ENCODE measurements at regions not wholly inside any gene's neighbourhood (a gene's known extent, or its start where the extent isn't known, plus 50 kb on each side); places are given as distances from the start of the nearest gene placed in this dataset.

DNA sequence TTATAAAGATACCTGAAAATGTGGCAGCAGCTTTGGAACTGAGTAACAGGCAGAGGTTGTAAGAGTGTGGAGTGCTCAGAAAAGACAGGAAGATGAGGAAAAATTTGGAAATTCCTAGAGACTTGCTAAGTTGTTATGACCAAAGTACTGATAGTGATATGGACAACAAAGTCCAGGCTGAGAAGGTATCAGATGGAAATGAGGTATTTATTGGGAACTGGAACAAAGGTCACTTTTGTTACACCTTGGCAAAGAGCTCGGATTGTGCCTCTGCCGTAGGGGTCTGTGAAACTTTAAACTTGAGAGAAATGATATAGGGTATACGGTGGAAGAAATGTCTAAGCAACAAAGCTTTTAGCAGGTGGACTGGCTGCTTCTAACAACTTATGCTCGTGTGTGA, 419.9 kb downstream of the PCDH17 start (continued):
- TF ChIP-seq, protein P1, sequence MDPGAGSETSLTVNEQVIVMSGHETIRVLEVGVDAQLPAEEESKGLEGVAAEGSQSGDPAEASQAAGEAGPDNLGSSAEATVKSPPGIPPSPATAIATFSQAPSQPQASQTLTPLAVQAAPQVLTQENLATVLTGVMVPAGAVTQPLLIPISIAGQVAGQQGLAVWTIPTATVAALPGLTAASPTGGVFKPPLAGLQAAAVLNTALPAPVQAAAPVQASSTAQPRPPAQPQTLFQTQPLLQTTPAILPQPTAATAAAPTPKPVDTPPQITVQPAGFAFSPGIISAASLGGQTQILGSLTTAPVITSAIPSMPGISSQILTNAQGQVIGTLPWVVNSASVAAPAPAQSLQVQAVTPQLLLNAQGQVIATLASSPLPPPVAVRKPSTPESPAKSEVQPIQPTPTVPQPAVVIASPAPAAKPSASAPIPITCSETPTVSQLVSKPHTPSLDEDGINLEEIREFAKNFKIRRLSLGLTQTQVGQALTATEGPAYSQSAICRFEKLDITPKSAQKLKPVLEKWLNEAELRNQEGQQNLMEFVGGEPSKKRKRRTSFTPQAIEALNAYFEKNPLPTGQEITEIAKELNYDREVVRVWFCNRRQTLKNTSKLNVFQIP (CRISPR knock-in tag; IDR thresholded peaks at IDR 0.05; ENCODE audit: borderline replicate concordance, low read depth): no peak
- TF ChIP-seq ZFP3 (CRISPR knock-in tag; IDR thresholded peaks at IDR 0.05): no peak
- TF ChIP-seq ZFP30 (CRISPR knock-in tag; IDR thresholded peaks at IDR 0.05): no peak
- TF ChIP-seq GLIS3 (CRISPR knock-in tag; IDR thresholded peaks at IDR 0.05): no peak

DNA sequence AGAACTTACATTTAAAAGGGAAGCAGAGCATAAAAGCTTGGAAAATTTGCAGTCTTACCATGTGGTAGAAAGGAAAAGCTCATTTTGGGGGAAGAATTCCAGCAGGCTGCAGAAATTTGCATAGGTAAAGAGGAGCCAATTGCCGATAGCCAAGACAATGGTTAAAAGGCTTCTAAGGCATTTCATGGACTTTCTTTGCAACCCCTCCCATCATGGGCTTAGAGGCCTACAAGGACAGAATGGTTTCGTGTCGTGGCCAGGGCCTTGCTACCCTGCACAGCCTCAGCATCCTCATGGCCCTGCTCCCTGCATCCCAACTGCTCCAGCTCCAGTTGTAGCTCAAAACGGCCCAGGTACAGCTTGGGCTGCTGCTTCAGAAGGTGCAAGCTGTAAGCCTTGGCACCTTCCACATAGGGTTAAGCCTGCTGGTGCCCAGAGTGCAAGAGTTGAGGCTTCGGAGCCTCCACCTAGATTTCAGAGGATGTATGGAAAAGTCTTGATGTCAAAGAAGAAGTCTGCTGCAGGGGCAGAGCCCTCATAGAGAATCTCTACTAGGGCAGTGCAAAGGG, 420.3 kb downstream of the PCDH17 start:
- ATAC-seq: no peak
- TF ChIP-seq, protein P2, sequence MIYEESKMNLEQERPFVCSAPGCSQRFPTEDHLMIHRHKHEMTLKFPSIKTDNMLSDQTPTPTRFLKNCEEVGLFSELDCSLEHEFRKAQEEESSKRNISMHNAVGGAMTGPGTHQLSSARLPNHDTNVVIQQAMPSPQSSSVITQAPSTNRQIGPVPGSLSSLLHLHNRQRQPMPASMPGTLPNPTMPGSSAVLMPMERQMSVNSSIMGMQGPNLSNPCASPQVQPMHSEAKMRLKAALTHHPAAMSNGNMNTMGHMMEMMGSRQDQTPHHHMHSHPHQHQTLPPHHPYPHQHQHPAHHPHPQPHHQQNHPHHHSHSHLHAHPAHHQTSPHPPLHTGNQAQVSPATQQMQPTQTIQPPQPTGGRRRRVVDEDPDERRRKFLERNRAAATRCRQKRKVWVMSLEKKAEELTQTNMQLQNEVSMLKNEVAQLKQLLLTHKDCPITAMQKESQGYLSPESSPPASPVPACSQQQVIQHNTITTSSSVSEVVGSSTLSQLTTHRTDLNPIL (CRISPR knock-in tag; IDR thresholded peaks at IDR 0.05; ENCODE audit: low read depth): no peak
- TF ChIP-seq ESRRG (CRISPR knock-in tag; IDR thresholded peaks at IDR 0.05): no peak
- TF ChIP-seq, protein P3, sequence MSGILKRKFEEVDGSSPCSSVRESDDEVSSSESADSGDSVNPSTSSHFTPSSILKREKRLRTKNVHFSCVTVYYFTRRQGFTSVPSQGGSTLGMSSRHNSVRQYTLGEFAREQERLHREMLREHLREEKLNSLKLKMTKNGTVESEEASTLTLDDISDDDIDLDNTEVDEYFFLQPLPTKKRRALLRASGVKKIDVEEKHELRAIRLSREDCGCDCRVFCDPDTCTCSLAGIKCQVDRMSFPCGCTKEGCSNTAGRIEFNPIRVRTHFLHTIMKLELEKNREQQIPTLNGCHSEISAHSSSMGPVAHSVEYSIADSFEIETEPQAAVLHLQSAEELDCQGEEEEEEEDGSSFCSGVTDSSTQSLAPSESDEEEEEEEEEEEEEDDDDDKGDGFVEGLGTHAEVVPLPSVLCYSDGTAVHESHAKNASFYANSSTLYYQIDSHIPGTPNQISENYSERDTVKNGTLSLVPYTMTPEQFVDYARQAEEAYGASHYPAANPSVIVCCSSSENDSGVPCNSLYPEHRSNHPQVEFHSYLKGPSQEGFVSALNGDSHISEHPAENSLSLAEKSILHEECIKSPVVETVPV (CRISPR knock-in tag; IDR thresholded peaks at IDR 0.05): no peak
- TF ChIP-seq, protein P4, sequence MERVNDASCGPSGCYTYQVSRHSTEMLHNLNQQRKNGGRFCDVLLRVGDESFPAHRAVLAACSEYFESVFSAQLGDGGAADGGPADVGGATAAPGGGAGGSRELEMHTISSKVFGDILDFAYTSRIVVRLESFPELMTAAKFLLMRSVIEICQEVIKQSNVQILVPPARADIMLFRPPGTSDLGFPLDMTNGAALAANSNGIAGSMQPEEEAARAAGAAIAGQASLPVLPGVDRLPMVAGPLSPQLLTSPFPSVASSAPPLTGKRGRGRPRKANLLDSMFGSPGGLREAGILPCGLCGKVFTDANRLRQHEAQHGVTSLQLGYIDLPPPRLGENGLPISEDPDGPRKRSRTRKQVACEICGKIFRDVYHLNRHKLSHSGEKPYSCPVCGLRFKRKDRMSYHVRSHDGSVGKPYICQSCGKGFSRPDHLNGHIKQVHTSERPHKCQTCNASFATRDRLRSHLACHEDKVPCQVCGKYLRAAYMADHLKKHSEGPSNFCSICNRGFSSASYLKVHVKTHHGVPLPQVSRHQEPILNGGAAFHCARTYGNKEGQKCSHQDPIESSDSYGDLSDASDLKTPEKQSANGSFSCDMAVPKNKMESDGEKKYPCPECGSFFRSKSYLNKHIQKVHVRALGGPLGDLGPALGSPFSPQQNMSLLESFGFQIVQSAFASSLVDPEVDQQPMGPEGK (CRISPR knock-in tag; IDR thresholded peaks at IDR 0.05; ENCODE audit: borderline replicate concordance): no peak
- no peak for TF ChIP-seq CSDC2 (CRISPR knock-in tag; IDR thresholded peaks at IDR 0.05)
- TF ChIP-seq RARB (CRISPR knock-in tag; IDR thresholded peaks at IDR 0.05): no peak
- TF ChIP-seq PPARA (CRISPR knock-in tag; IDR thresholded peaks at IDR 0.05; ENCODE audit: borderline replicate concordance): no peak
- TF ChIP-seq, protein P5, sequence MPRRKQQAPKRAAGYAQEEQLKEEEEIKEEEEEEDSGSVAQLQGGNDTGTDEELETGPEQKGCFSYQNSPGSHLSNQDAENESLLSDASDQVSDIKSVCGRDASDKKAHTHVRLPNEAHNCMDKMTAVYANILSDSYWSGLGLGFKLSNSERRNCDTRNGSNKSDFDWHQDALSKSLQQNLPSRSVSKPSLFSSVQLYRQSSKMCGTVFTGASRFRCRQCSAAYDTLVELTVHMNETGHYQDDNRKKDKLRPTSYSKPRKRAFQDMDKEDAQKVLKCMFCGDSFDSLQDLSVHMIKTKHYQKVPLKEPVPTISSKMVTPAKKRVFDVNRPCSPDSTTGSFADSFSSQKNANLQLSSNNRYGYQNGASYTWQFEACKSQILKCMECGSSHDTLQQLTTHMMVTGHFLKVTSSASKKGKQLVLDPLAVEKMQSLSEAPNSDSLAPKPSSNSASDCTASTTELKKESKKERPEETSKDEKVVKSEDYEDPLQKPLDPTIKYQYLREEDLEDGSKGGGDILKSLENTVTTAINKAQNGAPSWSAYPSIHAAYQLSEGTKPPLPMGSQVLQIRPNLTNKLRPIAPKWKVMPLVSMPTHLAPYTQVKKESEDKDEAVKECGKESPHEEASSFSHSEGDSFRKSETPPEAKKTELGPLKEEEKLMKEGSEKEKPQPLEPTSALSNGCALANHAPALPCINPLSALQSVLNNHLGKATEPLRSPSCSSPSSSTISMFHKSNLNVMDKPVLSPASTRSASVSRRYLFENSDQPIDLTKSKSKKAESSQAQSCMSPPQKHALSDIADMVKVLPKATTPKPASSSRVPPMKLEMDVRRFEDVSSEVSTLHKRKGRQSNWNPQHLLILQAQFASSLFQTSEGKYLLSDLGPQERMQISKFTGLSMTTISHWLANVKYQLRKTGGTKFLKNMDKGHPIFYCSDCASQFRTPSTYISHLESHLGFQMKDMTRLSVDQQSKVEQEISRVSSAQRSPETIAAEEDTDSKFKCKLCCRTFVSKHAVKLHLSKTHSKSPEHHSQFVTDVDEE (CRISPR knock-in tag; IDR thresholded peaks at IDR 0.05): no peak
- no peak for TF ChIP-seq TCF4 (CRISPR knock-in tag; IDR thresholded peaks at IDR 0.05; ENCODE audit: borderline replicate concordance)
- TF ChIP-seq ZFP3 (CRISPR knock-in tag; IDR thresholded peaks at IDR 0.05): no peak
- TF ChIP-seq ZC3H10 (CRISPR knock-in tag; IDR thresholded peaks at IDR 0.05): no peak
- TF ChIP-seq ZNF70 (CRISPR knock-in tag; IDR thresholded peaks at IDR 0.05): no peak
- no peak for TF ChIP-seq OSR1 (CRISPR knock-in tag; IDR thresholded peaks at IDR 0.05)
- no peak for TF ChIP-seq GLIS3 (CRISPR knock-in tag; IDR thresholded peaks at IDR 0.05)
- no peak for TF ChIP-seq ZNF8 (CRISPR knock-in tag; IDR thresholded peaks at IDR 0.05)
- TF ChIP-seq ZNF565 (CRISPR knock-in tag; conservative IDR thresholded peaks at IDR 0.05; ENCODE audit: low read depth): no peak

DNA sequence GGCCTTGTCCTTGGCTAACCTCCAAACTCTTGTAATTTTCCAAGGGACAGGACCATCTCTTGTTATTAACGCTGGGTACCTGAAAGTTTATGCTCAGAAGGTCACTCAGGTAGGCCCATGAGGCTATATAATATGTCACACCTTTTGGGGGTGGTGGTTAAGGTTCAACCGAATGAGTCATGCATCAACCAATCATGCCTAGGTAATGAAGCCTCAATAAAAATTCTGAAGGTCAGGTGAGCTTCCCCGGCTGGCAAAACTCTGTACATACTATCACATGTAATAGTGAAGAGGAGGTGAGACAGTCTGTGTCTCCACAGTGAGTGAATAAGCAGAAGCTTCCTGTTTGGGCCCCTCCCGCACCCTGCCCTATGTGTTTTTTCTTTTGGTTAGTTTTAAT, 424.9 kb downstream of the PCDH17 start:
- no peak for ATAC-seq
- TF ChIP-seq ZFP30 (CRISPR knock-in tag; IDR thresholded peaks at IDR 0.05): no peak
- no peak for TF ChIP-seq CSDC2 (CRISPR knock-in tag; IDR thresholded peaks at IDR 0.05)
- no peak for TF ChIP-seq ISL1 (CRISPR knock-in tag; IDR thresholded peaks at IDR 0.05)
- no peak for TF ChIP-seq SNAI2 (CRISPR knock-in tag; IDR thresholded peaks at IDR 0.05)
- no peak for TF ChIP-seq BACH2 (CRISPR knock-in tag; IDR thresholded peaks at IDR 0.05; ENCODE audit: borderline replicate concordance)
- TF ChIP-seq, protein P1 (CRISPR knock-in tag; IDR thresholded peaks at IDR 0.05; ENCODE audit: borderline replicate concordance, low read depth): no peak
- TF ChIP-seq ARNTL (CRISPR knock-in tag; IDR thresholded peaks at IDR 0.05; ENCODE audit: borderline replicate concordance, low read depth): no peak

All from SK-N-SH treated with all-trans-retinoic acid at 6 μM for 48 hours (cell line).